HG03469 (cell line): ENCODE measurements at regions not wholly inside any gene's neighbourhood (a gene's known extent, or its start where the extent isn't known, plus 50 kb on each side); places are given as distances from the start of the nearest gene placed in this dataset.

Experiments used
- ATAC-seq: cut with Tn5 transposase; IDR thresholded peaks from one replicate; pipeline ENCODE4 v1.9.1; 2021; ENCODE audit warnings: mild to moderate bottlenecking, moderate library complexity, moderate number of reproducible peaks; ENCODE audit not compliant: unreplicated experiment

- ATAC-seq = no peak
Observed at GRCh38 chr13:78029901-78030300, 111.3 kb upstream of the EDNRB start.

- ATAC-seq = no peak
Observed at GRCh38 chr13:78028960-78029359, 110.3 kb upstream of the EDNRB start.

DNA sequence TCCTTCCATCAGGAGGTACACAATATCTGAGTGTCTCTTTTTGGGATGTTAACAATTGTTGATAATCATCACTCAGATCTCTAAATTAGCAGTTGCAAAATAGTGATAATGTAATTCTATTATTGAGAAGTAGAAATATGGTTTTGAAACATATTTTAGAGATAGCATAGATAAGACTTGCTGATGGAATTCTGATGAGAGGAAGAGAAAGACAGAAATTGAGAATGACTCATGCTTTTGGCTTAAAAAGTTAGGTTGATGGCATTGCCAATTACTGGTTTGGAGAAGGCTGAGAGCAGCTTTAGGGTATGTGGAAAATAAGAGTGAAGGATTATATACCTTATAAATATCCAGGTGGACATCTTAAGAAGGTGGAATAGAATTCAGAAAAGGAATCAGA, 106.4 kb upstream of the EDNRB start:
- ATAC-seq = no peak

DNA sequence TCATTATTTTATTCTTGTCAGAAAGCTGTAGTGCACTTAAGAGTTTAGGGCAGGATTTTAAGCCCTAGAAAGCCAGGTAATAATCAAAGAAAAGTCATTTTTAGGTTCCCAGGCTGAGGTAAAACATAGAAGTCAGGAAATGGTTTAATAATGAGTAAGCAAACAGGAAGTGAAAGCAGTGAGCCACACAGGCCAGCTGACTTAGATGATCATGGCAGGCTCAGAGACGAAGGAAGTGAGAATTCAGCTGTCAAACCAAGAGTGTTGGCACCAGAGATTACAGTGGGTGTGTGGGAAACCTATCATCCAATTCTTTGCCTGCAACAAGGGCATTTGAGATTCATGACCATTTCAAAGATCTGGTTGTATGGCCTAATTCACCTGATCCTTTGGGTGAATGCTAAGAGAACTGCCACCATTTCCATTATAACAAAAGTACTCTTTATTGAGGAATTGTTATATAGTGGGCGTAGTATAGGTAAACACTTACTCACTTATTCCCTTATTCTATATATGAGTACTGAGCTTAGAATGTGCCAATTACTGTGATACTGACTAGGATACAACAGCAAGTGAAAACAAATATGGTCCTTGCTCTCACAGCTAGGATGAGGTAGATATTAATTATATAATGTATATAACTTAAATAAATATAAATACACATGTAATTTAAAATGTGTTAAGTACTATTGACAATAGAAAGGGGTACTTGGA, 103.7 kb upstream of the EDNRB start:
- ATAC-seq = peak; percentile 100

DNA sequence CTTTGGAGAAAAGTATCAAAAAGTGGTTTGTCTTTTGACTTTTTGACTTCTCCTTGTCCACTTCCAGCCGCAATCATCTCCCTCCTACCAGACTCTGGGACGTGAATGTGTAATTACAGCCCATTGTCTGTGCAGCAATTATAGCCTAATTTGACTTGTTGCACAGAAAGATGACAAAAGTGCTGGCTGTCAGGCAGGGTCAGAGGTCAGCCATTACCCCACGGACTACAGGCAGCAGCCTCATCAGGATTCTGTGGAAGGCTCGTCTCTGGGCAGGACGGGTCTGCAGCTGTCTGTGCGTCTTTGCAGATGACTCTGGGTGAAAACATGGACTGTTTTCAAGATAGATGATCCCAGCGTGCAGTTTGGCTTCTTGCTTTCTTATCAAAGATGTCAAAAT, 102.2 kb upstream of the EDNRB start:
- ATAC-seq = no peak

- ATAC-seq = no peak
Observed at GRCh38 chr13:78015782-78016181, 97.2 kb upstream of the EDNRB start.

DNA sequence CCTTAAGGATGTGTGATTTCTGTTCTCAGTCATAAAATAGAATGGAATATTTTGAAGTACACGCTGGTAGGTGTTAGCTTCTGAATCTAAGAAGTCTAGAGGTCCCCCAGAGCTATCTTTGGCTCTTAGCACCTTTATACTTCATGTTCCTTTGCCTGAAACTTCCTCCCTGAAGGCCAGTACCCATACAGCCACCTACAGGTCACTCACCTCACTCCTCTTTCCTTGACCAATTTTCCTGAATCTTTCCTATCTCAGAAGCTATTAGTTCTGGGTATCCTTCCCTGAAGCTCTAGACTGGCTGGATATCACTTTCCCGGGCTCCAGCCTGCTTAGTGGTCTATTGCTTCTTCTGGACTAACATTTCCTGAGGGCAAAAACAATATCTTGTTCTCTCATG, 93.4 kb upstream of the EDNRB start:
- no peak for ATAC-seq

GRCh38 chr13:78004821-78005220, 86.2 kb upstream of the EDNRB start:
- ATAC-seq = no peak

DNA sequence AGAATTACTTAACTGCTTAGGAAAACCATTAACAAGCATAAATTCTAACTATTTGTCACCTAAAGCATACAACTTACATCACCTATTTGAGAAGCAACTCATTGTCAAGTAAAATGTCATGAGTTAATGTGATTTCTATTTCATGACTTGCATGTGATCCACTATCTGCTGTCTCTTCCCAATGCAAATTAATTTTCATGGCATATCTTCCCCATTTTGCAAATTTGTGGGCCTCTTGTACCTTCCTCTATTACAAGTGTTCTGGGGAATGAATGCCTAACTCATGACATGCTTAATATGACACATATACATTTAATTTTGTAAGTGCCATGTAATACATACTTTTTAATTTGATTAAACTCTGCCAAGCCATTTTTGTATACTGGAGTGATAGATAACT, 81.1 kb upstream of the EDNRB start:
- ATAC-seq = no peak

- ATAC-seq = no peak
Observed at GRCh38 chr13:77994166-77994565, 75.5 kb upstream of the EDNRB start.

GRCh38 chr13:77991003-77991402, 72.4 kb upstream of the EDNRB start:
- ATAC-seq = no peak

DNA sequence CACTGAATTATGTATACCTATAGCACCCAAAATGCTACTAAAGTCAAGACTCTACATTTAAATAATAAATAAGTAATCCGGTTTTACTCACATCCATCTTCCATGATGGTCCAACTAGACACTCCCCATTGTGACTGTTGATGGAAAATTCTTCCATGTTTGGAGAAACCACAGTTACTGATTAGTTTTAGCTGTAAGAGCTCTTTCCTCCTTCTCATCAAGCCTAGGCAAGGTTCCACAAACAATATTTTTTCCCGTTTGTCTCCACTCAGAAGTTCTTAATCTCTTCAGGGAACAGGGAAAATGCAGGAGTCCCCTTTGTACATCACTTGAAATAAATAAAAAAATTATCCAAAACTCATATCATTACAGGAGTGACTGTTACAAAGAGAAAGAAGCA, 70.7 kb upstream of the EDNRB start:
- ATAC-seq = no peak

- ATAC-seq = no peak
Observed at GRCh38 chr13:77988355-77988754, 69.7 kb upstream of the EDNRB start.

DNA sequence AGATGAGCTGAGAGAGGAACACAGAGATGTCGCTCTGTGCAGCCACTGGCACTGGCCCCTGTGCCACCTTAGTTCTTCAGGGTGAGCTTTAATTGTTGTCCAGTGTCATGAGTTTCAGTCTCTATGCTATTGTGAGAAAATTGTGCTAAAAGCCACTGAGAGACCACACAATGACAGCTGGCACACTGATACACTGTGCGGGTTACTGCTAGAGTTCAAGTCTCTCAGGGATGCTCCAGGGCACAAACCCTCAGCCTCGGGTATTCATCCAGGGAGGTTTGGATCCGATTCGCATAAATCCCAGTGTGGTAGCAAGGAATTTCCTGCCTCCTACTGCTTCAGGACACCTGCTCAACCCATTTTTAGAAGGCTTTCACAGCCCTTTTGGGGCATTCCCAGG, 68.1 kb upstream of the EDNRB start:
- ATAC-seq = no peak

DNA sequence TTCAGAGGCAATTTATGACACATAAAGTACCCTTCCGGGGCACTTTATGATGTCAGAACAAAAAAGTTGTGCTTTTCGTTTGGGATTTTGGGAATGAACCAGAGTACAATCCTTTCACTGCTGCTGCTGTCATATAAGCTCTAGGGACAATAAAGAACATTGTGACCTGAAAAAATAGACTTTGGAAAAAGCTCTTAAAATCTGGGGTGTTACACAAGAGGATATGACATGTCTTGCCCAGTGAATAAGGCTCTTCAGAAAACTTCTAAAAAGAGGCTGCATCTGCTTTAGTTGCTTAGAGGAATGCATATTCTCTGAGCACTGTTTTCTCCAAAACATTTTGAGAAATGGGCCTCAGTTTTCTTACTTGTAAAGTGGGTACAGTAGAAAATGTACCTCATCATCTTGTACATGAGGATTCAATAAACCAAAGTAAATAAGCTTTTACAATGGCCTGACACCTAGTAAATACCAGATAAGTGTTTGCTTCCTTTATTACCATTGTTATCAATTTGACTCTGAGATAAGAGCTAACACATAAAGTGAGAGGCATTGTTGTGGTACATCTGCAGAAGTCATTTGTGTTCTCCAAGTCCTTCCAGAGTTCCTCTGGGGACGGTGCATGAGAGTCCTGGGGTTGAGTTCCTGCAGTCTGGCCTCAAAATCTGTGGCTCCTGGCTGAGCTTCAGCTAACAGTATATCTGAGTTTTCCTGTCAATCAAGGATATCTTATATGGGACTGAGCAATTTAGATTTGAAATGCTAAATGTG, 67.4 kb upstream of the EDNRB start:
- no peak for ATAC-seq

DNA sequence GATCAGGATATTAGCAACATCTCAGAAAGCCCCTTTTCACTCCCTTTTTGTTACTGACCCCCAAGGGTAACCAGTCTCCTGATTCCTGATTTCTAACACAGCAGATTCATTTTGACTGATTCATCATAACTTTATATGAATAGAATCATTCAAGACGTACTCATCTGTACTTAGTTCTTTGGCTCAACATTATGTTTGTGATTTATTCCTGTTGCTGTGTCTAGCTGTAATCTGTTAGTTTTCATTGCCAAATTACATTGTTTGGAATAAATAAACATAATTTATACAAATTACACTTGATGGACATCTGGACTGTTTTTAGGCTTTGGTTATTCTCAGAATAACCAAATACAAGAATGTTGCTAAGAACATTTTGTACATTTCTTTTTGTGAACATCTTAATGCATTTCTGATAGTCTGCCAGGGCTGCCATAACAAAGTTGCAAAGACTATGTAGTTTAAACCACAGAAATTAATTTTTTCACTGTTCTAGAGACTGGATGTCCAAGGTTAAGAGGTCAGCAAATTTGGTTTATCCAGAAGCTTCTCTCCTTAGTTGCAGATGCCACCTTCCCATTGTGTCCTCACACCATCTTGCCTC, 62.8 kb upstream of the EDNRB start:
- ATAC-seq = no peak

GRCh38 chr13:77980592-77980991, 62.0 kb upstream of the EDNRB start:
- no peak for ATAC-seq

DNA sequence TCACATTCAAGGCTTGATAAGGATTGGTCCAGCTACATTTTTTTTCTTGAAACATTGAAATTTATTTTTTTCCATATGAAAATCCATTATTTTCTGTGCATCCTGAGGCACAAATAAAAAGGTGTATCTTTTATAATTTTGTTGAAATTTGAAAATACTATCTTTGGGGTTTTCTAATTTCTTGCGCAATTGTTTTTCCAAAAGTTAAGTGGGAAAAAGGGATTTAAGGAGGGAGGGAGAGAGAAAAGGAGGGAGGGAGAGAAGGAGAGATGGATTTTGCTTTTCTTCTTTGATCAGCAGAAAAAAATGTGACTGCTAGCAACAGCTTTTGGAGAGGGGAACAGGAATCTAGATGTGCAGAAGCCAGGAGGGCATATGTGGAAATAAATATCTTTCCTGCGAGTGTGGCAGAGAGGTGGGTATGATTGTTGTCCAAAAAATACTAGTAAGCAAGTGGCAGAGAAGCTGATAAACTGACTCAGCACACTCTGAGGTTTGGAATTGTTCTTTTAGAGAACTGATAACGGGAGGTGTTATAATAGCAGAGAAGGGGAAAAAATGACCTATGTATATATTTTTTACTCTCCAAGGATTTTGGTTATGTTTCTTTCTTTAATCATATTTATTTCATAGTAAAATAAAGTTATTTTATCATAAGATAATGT, 61.2 kb upstream of the EDNRB start:
- ATAC-seq = no peak

GRCh38 chr13:77975358-77976042, 56.9 kb upstream of the EDNRB start:
- ATAC-seq = no peak

DNA sequence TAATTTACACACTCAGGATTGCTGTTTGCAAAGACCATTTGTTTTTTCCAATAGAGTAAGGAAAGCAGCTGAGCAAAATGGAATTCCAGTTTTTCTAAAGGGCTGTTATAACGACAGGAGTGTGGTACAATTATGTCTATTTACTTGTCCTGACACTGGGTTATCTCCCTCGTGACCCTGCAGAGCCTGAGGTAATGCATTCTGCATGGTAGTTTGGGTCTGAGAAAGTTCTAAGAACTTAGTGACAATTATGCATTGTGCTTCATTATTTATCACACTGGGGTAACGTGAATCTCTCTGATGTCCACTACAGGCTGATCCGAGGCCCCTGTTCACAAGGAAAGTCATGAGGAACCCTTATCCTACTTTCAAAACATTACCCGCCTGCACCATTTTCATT, 50.7 kb upstream of the EDNRB start:
- no peak for ATAC-seq
